Common myeloid progenitor, CD34-positive (primary cell): ENCODE measurements at regions not wholly inside any gene's neighbourhood (a gene's known extent, or its start where the extent isn't known, plus 50 kb on each side); places are given as distances from the start of the nearest gene placed in this dataset.
"Not testable (repeated sequence)": the region's sequence is repeated elsewhere in the genome, so short reads cannot be mapped to it uniquely, and the experiment has no call there.

Experiments
- CTCF ChIA-PET: fragments of 350-600 bp; sonication (Branson Sonifier 250); formaldehyde crosslinking; loops from one replicate; lab custom pipeline; 2021; ENCODE audit warnings: antibody characterized with exemption; lab: Charles Lee
- POLR2A ChIA-PET: fragments of 350-600 bp; sonication (Branson Sonifier 250); formaldehyde crosslinking; loops from one replicate; lab custom pipeline; 2021; ENCODE audit warnings: antibody characterized with exemption; lab: Charles Lee
- DNase-seq, 3 donors: peaks; one replicate each; pipeline versions ENCODE4 v3.0.0 to v3.0.0-alpha.2; 2013
- H3K27ac ChIP-seq, 2 experiments: 1 replicate in 1 of 2; 2 replicates in 1 of 2; pipeline ENCODE4 v1.7.0; 2013; ENCODE audit warnings: inconsistent platforms in 2 of 2, low read length in 2 of 2, mild to moderate bottlenecking in 2 of 2, low read depth in 1 of 2, moderate library complexity in 1 of 2; ENCODE audit not compliant: severe bottlenecking in 2 of 2, insufficient read depth in 1 of 2, poor library complexity in 1 of 2
- H3K27me3 ChIP-seq, 5 experiments: replicated peaks in 2 of 5; 1 replicate in 3 of 5; 2 replicates in 2 of 5; pipeline versions ENCODE4 v1.6.1 to v1.7.0; 2013; ENCODE audit warnings: low read length in 4 of 5, mild to moderate bottlenecking in 2 of 5, moderate library complexity in 2 of 5, inconsistent platforms in 1 of 5; ENCODE audit not compliant: insufficient read depth in 5 of 5, control insufficient read depth in 4 of 5
- H3K36me3 ChIP-seq, 4 experiments: 1 replicate in 2 of 4; 2 replicates in 2 of 4; pipeline versions ENCODE4 v1.6.1 to v1.7.0; 2013; ENCODE audit warnings: low read length in 3 of 4, control low read depth in 1 of 4, mild to moderate bottlenecking in 1 of 4; ENCODE audit not compliant: control insufficient read depth in 4 of 4, insufficient read depth in 4 of 4
- H3K4me1 ChIP-seq, 4 experiments: 1 replicate in 3 of 4; 2 replicates in 1 of 4; pipeline versions ENCODE4 v1.6.1 to v1.7.1; 2013; ENCODE audit warnings: low read length in 3 of 4, mild to moderate bottlenecking in 3 of 4, control low read depth in 1 of 4, inconsistent platforms in 1 of 4, moderate library complexity in 1 of 4; ENCODE audit not compliant: control insufficient read depth in 4 of 4, insufficient read depth in 4 of 4; ENCODE audit errors: control extremely low read depth in 1 of 4
- H3K4me3 ChIP-seq, 7 experiments: 1 replicate in 4 of 7; 2 replicates in 3 of 7; pipeline versions ENCODE4 v1.5.1 to v1.7.0; 2013; ENCODE audit warnings: mild to moderate bottlenecking in 7 of 7, low read length in 6 of 7, moderate library complexity in 6 of 7, inconsistent platforms in 2 of 7, low read depth in 2 of 7, control low read depth in 1 of 7; ENCODE audit not compliant: insufficient read depth in 4 of 7, control insufficient read depth in 1 of 7; ENCODE audit errors: extremely low read depth in 1 of 7
- H3K9me3 ChIP-seq, 5 experiments: 1 replicate in 4 of 5; 2 replicates in 1 of 5; pipeline versions ENCODE4 v1.6.1 to v1.7.1; 2013; ENCODE audit warnings: low read length in 4 of 5, mild to moderate bottlenecking in 2 of 5, inconsistent platforms in 1 of 5, low read depth in 1 of 5, moderate library complexity in 1 of 5; ENCODE audit not compliant: control insufficient read depth in 4 of 5, insufficient read depth in 2 of 5; ENCODE audit errors: control extremely low read depth in 1 of 5
- WGBS: methylation state at CpG from one replicate; pipeline ENCODE4 v1.1.5; 2013; ENCODE audit not compliant: insufficient coverage; 5-methylcytosine and 5-hydroxymethylcytosine counted together

- DNase-seq, POLR2A ChIA-PET: not testable (repeated sequence)
- WGBS = 98% methylated on average over 7 of the region's 45 CpGs
Measured at GRCh38 chr4:131742536-131743205, 1406.4 kb upstream of the PCDH10 start.

GRCh38 chr4:131743348-131743747, 1405.7 kb upstream of the PCDH10 start:
- DNase-seq, H3K4me3 ChIP-seq, H3K27ac ChIP-seq, H3K36me3 ChIP-seq, H3K4me1 ChIP-seq, CTCF ChIA-PET, H3K9me3 ChIP-seq, H3K27me3 ChIP-seq, POLR2A ChIA-PET: not testable (repeated sequence)
- no CpG with 5 or more reads among the region's 20 CpGs for WGBS

More at GRCh38 chr4:131742536-131743205, 1406.4 kb upstream of the PCDH10 start:
- H3K4me3 ChIP-seq, CTCF ChIA-PET, H3K4me1 ChIP-seq, H3K27me3 ChIP-seq, H3K36me3 ChIP-seq, H3K9me3 ChIP-seq, H3K27ac ChIP-seq: not testable (repeated sequence)

DNA sequence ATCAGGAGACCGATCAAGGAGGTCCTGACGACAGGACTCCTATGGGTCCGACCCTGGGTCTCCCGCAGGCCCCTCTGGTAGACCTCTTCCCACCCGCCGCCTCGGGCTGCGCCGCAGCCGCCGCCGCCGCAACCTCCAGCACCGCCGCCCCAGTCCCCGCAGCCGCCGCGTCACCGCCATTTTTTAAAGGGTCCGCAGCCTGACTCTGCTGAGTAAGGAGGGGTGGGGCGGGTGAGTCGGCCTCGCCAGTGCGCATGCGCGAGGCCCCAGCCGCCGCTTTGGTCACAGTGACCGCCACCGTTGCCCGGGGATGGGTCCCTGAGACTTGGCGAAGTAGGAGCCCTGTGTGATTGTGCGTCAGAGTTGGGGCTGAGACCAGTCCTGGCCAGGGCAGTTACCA, 1401.9 kb upstream of the PCDH10 start:
- no CpG with 5 or more reads among the region's 34 CpGs for WGBS
- CTCF ChIA-PET = not testable (repeated sequence)

DNA sequence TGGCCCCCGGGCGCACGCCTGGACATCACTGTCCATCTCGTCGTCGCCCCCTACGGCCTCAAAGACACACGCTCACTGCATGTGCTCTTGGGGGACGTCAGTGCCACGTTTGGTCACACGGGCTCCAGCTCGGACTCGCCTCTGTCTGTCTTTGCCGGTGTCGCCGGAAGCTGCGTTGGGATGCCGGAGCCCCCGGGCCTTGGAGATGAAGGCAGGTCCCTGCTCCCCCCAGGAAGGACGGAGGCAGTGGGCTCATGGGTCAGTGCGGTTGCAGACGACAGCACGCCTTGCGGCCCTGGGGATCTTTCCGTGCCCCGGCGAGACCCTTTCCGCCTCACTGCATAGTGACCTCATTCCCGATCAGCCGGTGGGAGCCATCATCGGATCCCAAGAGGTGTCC, 1399.9 kb upstream of the PCDH10 start:
- H3K36me3 ChIP-seq, POLR2A ChIA-PET, H3K4me3 ChIP-seq, DNase-seq, H3K27me3 ChIP-seq, CTCF ChIA-PET, H3K4me1 ChIP-seq, H3K9me3 ChIP-seq, H3K27ac ChIP-seq: not testable (repeated sequence)
- WGBS = no CpG with 5 or more reads among the region's 31 CpGs

More for the DNA sequence above, 1401.9 kb upstream of the PCDH10 start:
- H3K36me3 ChIP-seq, H3K9me3 ChIP-seq, H3K27ac ChIP-seq, H3K27me3 ChIP-seq, POLR2A ChIA-PET, H3K4me1 ChIP-seq, DNase-seq, H3K4me3 ChIP-seq: not testable (repeated sequence)

DNA sequence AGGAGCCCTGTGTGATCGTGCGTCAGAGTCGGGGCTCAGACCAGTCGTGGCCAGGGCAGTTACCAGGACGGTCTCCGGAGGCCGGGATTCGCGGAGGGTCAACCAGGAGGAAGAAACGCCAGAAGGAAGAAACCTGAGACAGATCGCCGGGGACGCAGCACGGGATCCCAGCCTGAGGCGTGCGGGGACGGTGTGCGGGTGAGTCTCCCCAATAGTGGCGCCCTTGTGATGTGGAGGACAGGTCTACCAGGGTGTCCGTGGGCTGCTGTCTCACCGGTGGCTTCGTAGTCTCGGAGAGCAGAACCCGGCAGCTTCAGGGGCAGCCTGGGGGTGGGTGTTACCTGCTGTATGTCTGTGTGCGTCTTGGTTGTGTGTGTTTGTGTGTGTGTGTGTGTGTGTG, 1399.1 kb upstream of the PCDH10 start:
- H3K36me3 ChIP-seq, CTCF ChIA-PET, H3K27ac ChIP-seq, DNase-seq, H3K4me3 ChIP-seq, H3K4me1 ChIP-seq, H3K27me3 ChIP-seq, POLR2A ChIA-PET, H3K9me3 ChIP-seq: not testable (repeated sequence)
- 67% methylated on average over 5 of the region's 25 CpGs for WGBS

DNA sequence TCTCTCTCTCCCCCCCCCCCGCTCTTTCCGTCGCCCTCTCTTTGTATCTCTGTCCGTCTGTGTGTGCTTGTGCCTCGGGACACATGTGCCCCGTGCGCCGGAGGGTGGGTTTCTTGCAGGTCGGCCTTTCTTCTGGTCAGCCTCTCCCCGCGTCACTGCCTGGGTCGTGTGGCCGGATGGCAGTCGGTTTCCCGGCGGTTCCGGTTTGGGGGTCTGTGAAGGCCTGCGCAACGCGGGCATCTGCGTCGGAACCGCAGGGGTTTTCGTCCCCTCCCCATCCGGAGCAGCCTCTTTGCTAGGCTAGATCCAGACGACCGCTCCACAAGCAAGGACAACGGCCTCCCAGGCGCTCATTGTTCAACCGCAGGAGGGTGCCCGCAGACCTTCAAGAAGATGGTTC, 1398.6 kb upstream of the PCDH10 start:
- H3K36me3 ChIP-seq, CTCF ChIA-PET, H3K27me3 ChIP-seq, H3K4me1 ChIP-seq, H3K9me3 ChIP-seq, H3K4me3 ChIP-seq, H3K27ac ChIP-seq, POLR2A ChIA-PET, DNase-seq: not testable (repeated sequence)
- 100% methylated on average over 1 of the region's 31 CpGs for WGBS

DNA sequence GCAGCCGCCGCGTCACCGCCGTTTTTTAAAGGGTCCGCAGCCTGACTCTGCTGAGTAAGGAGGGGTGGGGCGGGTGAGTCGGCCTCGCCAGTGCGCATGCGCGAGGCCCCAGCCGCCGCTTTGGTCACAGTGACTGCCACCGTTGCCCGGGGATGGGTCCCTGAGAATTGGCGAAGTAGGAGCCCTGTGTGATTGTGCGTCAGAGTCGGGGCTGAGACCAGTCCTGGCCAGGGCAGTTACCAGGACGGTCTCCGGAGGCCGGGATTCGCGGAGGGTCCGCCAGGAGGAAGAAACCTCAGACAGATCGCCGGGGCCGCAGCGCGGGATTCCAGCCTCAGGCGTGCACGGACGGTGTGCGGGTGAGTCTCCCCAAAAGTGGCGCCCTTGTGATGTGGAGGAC, 1386.9 kb upstream of the PCDH10 start:
- H3K9me3 ChIP-seq, H3K36me3 ChIP-seq, H3K27ac ChIP-seq, CTCF ChIA-PET, H3K4me1 ChIP-seq, H3K27me3 ChIP-seq, DNase-seq, H3K4me3 ChIP-seq, POLR2A ChIA-PET: not testable (repeated sequence)
- WGBS = no CpG with 5 or more reads among the region's 35 CpGs
